Right forelimb (tissue), 1 donor: ENCODE measurements at regions not wholly inside any gene's neighbourhood (a gene's known extent, or its start where the extent isn't known, plus 50 kb on each side); places are given as distances from the start of the nearest gene placed in this dataset.

Source experiments
- DNase-seq: peaks from one replicate; pipeline ENCODE4 v3.0.0-alpha.2; 2018

DNA sequence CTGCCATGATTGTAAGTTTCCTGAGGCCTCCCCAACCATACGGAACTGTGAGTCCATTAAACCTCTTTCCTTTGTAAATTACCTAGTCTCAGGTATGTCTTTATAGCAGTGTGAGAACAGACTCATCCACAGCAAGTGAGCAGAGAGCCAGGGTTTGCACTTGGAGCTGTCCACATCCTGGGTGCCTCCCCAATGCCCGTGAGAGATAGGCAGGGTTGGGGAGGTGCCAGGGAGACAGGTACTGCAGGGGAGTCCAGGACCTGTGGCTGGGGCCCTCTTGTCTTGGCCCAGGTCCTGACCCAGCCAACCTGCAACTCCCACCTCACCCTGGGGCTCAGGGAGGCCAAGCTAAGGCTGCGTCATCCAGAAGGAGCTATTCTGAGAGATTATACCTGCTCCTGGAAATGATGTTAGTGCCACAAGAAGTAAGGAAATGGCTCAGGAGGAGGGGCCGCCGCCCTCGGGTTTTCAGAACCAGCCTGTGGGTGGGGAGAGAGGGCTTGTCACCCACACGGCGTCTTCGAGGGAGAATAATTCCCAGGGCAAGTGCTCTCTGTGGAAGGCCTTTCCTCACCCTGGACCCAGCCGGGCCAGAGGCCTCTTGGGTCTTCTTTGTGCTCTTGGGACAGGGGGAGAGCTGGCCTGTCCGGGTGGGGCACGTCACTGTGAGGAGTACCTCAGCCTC, 66.5 kb downstream of the ADRA2C start:
- DNase-seq: no peak

DNA sequence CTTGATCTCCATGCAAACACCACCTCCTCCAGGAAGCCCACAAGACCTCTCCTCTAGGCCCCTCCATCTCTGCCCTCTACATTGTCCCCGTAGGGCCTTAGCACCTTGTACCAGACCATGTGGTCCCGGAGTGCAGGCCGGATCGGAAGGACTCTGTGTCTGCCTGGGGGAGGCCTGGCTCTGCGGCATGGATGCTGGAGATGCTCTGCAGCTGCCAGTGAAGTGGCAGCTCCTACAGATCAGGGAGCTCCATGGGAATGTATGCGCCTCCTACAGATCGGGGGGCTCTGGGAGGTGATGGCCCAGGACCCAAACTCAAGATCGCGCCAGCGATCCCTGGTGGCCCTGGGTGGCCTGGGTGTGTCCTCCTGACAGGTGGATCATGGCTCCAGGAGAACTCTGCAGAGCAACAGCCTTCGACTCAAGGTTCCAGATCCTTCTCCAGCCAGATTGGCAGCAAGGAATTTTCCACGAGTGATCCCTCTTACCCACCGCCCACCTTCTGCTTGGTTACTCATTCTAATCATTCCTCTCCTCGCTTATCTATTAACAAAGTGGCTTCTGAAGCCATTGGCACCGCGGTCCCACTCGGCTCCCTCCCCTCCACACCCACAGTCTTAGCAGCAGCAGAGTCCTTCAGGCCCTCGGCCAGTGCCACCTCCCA, 67.3 kb downstream of the ADRA2C start:
- DNase-seq: no peak

DNA sequence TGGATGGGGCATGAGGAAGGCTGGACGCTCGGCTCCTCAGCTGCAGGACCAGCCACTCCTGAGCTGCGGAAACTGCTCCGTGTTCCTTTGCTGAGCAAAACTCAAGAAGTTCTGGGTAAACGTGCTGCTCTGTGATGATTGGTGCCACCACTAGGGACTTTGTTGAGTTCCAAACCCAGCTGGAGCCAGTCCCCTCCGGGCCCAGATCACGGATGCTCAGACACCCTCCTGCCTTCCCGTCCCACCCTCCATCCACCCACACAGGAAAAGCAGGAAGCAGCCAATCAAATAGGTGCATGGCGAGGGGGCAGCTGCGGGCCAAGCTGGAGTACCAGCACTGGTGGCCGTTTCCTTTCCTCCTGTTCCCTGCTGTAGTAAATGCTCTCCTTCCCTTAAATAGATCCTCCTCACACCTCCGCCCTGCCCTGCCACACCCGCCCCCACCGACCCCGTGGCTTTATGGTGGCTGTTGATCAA, 68.0 kb downstream of the ADRA2C start:
- DNase-seq: no peak

DNA sequence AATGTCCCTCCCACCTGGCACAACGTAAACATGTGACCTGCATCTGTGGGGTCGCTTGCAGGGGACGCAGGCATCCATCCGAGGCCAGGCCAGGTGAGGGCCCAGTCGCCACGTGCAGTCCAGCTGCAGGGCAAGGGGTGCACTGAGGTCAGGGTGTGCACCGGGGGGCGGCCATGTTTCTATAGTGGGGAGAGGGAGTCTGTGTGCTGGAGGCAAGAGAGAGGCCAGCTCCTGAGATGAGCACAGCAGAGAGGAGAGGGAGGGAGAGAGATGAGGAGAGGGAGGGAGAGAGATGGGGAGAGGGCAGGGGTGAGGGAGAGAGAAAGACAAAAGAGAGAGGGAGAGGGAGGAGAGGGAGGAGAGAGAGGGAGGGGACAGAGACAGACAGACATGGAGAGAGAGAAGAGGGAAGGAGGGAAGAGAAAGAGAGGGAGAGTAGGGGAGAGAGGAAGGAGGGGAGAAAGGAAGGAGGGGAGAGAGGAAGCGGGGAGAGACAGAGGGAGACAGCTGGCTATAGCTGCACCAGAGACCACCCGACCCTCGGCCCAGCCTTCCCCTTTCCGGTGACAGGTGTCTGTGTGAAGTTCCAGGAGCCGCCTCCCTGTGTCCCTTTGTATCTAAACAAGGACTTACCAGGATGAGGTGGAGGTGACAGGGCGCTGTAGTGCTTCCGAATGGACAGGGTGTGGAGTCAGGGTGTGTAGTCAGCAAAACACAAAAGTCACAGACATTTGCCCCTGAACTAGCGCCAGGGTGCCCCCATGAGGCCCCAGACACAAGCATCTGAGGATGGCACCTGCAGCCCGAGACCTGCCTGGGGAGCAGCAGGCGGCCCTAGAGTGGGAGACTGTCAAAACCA, 68.7 kb downstream of the ADRA2C start:
- DNase-seq: no peak

DNA sequence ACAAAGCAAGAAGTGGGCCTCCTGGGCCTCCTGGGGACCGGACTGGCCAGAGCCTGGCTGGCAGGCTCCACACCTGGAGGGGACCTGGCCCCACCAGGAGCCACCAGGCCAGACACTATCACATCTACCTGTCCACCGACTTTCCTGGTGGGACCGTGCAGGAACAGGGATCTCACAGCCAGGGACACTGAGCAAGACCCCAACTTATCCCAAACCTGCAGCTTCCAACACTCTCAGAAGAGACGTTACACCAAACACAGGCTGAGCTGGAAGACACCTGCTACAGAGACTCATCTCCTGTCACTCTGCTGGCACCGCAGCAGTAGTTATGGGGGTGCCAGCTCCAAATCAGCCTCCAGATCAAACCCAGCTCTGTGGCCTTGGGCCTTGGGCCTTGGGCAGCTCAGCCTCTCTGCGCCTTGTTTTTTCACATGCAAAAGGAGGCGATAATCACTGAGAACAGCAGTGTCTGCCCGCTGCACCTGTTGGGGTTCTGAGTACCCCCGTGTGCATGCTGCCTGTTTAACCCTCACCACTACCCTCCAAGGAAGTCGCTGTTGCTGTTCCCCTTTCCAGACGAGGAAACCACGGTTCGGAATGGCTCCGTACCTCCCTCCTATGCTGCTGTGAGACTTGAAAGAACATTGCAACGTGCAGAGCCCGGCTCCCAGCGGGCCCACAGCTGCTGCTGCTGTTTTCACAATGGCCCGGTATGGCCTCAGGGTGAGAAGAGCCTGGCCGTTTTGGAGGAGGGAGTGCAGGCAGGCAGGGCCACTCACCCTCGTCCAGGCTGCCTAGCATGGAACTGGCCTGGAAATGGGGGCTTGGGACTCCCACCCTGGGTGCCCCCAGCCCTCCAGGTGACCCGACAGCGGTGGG, 69.6 kb downstream of the ADRA2C start:
- no peak for DNase-seq

DNA sequence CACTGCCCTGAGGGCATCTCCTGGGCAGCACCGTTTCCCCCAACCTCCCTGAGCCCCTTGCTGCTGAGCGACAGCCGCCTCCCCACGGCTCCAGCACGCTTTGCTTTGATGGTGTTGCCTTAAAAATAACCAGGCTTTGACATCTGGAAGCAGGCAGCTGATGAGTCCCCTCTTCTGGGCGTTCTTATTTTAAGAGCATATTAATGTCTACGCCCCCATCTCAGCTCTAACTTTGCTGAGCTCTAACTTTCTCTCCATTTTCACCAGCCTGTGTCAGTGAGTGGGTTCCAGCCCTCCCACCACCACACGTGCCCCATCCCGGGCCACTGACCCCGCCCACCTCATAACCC, 70.2 kb downstream of the ADRA2C start:
- no peak for DNase-seq

DNA sequence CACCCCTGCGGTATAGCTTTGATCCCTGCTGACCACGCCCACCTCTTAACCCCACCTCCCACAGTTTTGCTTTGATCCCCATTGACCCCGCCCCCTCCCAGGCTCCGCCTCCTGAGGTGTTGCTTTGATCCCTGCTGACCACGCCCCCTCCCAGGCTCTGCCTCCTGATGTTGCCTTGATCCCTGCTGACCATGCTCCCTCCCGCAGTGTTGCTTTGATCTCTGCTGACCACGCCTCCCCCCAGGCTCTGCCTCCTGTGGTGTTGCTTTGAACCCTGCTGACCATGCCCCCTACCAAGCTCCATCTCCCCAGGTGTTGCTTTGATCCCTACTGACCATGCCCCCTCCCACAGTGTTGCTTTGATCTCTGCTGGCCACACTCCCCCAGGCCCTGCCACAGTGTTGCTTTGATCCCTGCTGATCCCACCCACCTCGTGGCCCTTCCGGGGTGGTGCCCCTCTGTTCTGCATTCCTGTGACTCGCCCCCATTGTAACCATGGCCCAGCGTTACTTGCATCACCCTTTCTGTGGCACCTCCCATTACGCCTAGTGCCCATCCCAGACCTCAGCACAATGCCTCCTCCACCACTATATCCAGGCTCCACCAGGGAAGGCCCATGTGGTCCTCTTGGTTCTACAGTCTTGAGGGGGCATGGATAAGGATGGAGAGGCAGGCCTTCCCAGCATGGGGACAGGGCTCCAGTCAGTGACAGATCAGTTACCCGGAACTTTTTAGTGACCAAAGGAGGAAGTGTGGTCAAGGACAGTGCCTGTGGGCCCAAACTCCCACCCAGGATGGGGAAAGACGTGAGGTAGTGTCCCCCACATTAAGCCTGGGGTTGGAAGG, 70.8 kb downstream of the ADRA2C start:
- DNase-seq: no peak

DNA sequence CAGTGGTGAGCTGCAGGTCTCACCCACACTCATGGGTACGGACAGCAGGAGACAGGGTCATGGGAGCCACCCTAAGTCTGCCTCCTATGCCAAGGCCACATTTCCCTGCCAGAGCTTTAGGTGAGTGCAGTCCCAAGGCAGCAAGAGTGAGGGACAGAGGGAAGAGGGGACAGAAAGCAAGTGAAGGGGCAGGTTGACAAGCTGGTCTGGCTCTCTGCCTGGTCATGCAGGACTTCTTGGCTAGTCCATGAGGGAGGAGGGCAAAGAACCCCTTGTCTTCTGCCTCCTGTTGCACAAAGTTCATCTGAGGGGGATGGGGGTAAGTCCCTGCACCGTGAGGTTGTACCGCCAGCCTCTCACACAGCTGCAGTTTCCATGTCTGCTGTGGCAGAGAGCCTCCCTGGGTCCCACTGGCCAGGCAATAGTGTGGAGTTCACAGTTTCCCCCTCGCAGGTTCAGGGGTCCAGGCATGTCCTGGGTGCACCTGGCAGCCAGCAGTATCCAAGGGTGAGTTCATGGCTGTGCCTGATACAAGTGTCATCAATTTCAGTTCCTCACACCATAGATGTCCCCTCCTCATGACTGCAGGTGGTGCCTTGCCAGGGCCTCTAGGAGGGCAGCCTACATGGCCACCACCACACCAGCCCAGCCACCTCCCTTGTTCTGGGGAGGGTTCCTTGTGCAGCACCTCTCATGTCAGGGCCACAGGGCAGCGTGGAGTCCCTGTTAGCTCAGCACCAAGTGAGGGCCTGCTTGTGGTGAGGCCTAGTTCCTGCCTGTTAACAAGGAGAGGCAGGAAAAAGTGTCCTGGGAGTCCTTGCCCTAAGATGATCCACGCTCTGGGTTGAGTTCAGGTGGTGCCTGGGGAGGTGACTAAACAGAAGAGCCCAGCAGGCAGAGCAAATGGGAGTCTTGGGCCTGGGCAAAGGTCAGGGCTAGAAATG, 72.5 kb downstream of the ADRA2C start:
- no peak for DNase-seq

DNA sequence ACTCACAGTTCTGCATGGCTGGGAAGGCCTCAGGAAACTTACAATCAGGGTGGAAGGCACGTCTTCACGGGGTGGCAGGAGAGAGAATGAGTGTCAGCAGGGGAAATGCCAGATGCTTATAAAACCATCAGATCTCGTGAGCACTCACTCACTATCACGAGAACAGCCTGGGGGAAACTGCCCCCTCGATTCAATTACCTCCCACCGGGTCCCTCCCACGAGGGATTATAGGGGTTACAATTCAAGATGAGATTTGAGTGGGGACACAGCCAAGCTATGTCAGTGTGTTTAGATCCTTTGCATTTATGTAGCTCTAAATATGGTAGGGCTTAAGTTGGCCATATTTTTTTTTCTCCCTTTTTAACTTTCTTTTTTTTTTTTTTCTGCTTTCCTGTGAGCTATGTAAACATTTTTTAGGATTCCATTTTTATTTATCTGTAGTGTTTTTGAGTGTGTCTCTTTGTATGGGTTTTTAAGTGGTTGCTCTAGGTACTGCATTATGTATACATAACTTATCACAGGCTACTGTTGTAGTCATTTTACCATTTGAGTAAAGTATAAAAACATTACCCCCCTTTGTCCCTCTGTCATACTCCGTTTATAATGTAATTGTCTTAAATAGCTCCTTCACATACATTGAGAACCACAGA, 79.0 kb downstream of the ADRA2C start:
- DNase-seq: no peak

DNA sequence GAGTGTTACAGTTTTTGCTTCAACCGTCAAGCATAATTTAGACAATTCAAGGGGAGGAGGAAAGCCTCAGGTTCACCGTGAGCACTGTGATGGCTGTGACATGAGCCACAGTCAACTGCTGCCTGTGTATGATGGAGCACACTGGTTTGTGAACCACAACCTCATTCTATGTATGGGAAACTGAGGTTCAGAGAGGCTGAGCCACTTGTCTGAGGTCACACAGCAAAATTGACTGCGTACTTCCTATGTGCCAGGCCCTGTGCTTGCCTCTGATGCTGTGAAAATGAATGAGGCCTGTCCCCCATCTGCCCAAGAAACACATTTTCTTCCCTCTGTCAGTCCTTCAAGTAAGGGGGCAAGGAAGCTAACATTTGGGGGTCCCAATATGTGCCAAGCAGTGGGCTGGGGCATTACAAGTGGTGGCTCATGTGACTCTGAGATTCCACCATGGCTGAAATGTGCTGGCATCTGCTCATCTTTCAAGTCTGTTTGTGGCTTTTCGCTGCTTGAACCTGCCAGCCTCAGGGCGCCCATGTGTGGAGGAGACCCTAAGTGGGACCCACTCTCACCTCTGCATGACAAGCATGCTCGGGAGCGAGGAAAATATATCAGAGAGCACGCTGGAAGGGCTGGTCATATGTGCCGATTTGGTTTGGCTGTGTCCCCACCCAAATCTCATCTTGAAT, 79.7 kb downstream of the ADRA2C start:
- DNase-seq: no peak

DNA sequence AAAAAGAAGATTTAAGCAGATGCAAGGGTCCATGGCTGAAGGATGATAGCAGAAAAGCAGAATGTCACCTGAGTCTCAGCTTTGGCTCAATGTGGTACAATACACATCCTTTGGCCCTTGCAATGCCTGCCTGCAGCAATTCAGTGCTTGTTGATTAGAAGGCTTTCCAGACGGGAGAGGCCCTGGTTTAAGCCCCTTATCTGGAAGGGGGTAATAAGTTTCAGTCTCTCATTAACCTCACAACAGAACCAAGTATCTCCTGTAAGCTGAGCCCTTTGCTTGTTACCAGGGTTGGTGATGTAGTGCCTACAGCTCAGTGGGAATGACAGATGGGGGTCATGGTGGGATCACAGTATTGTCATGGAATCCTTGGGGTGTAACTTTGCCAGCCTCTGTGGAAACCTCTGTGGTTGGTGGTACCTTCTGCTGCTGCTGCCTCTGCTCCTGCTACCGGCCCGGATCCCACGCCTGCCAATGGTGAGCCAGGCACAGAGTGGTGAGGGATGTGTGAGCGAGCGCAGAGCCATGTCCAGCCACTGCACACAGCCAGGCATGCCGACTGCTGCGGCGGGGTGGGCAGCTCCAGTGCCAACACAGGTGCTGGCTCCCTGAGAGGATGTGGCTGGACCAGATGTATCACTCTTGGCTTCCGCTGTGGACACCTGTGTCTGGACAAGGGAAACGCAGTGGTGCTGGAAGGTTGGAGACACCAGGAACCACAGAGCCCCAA, 81.2 kb downstream of the ADRA2C start:
- DNase-seq: no peak

DNA sequence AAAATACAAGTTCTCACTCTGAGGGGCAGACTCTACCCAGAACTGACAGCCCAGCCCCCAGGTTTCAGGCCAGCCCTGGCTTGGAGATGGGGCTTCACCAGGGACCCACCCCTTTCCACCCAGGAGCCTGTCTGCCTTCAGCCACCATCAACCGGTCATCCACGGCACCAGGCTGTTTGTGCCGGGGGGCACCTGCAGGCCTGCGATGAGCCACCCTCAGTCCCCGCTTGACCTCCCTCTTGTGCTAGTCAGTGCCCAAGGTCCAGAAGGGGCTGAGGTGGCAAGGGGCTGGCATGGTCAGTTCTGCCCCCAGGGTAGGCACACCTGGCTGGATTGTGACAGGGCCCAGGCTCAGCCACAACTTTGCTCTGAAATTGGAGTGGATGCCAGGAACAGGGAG, 82.1 kb downstream of the ADRA2C start:
- no peak for DNase-seq

DNA sequence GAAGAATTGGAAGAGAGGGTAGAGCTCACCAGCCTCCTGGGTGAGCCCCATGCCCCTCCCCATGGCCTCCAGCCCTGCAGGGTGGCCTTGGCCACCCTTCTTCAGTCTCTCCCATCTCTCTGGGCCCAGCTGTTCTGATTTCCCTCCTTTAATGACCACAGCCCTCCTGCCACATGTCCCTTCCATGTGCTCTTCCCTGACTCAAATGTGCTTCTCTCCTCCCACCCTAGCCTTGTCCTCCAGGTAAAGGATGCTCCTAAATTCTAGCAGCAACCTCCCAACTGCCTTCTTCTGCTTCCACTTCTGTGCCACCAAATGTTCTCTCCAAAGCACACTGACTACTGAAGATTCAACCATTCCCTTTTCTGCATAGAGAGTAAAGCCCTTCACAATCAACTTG, 83.0 kb downstream of the ADRA2C start:
- DNase-seq: no peak

DNA sequence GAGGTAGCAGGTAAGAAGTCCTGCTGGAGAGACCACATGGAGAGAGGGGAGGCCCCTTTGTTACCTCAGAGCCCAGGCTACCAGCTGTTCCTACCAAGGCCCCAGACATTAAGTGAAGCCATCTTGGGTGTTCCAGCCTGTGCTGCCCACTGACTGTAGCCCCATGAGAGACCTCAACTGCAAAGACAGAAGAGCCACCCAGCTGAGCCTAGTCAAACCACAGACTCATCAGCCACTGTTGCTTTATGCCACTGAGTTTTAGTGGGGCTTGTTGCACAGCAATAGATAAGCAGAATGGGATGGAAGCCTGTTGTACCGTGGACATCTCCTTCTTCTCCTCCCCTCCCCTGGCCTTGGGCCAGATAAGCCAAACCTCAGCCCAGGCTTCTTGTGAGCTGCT, 83.9 kb downstream of the ADRA2C start:
- DNase-seq: no peak

DNA sequence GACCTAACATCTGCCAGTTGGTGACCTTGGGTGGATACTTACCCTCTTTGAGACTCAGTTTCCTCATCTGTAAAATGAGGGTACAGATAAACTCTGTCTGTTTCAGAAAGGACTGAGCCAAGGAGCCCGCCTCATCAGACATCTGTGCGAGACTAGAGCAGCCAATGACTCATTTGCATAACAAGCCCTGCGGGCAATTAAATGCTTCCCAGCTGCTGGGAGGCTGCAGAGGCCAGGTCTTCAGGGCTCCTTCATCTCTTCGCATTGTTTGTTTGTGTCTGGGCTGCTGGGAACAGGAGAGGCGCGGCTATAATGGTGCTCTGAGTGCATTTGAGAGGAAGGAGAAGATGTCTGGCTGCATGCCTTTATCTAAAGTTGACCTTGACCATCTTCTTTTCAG, 85.0 kb downstream of the ADRA2C start:
- no peak for DNase-seq

DNA sequence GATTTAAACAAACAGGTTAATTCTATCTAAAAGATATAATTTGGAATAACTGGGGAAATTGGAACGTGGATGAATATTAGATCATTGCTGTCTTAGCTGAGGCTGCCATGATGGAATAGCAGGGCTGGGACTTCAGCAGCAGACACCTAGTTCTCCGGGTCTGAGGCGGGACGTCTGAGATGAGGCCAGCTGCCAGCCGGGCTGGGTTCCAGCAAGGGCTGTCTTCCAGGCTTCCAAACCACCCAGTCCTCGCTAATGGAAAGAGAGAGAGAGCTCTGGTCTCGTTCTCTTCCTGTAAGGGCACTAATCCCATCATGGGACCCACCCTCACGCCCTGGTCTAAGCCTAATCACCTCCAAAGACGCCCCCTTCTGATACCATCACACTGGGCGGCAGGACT, 85.7 kb downstream of the ADRA2C start:
- DNase-seq: no peak

DNA sequence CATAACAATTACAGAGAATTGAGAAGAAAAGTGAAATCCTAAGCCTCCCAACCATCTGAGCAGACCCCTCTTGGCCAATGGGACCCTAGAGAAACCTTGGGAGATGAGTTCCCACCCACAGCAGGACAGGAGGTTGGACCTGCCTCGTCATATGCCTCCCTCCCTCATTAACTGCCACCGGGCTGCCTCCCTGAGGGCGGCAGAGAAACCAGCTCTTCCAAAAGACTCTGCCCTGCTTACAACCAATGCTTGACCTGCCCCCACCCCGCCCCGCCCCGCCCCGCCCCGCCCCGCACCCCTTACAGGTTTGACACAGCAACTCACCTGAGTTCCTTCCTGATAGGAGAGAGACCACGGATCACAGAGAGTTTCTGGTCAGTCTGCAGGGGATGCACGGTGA, 86.1 kb downstream of the ADRA2C start:
- DNase-seq: no peak

DNA sequence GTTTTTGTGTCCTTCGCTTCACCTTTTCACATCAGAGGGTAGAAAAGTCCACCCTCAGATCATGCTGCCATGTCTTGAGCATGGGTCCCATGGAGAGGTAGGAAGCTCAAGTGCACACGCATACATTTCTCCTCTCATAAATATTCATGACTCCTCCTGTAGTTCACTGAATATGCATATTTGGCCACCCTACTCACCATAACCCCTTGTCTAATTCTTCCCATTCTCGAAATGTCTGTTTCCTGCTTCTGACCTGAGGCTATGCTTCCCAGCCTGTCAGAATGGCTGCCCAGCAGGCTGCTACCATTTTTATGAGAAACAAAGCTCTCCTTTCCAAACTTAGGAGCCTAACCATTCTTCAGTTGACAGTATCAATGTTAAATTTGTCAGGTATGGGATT, 86.5 kb downstream of the ADRA2C start:
- no peak for DNase-seq
